GM12878 (cell line): ENCODE measurements at regions not wholly inside any gene's neighbourhood (a gene's known extent, or its start where the extent isn't known, plus 50 kb on each side); places are given as distances from the start of the nearest gene placed in this dataset.

ENCODE experiments used
- ATAC-seq: fragments of 200-7000 bp; cut with Tn5 transposase; 3 replicates; pipeline ENCODE4 v1.9.1; 2020; ENCODE audit warnings: mild to moderate bottlenecking, moderate library complexity
- BruUV-seq: library from RNA; stranded (reverse); fragments of 400-500 nt; replicated peaks from 2 replicates; lab custom pipeline; 2021; lab: Mats Ljungman, UMichigan
- CTCF ChIA-PET: fragments of 300-600 bp; sonication (Branson Sonifier 250); formaldehyde crosslinking; extraction: SDS; loops from one replicate; lab custom pipeline; 2021; ENCODE audit warnings: inconsistent platforms; lab: Yijun Ruan, JAX
- POLR2A ChIA-PET: fragments of 350-600 bp; formaldehyde crosslinking; extraction: SDS; loops from one replicate; lab custom pipeline; 2021; ENCODE audit warnings: inconsistent platforms; lab: Charles Lee
- RAD21 ChIA-PET: fragments of 300-600 bp; sonication (Branson Sonifier 250); formaldehyde crosslinking; loops from one replicate; lab custom pipeline; 2023; ENCODE audit warnings: antibody characterized with exemption; ENCODE audit not compliant: unreplicated experiment; lab: Charles Lee
- SMC1A ChIA-PET: fragments of 300-600 bp; sonication (Branson Sonifier 250); formaldehyde crosslinking; loops from one replicate; lab custom pipeline; 2023; ENCODE audit not compliant: unreplicated experiment, uncharacterized antibody; lab: Charles Lee
- DNase-seq: peaks from one replicate; pipeline ENCODE4 v3.0.0-alpha.2; 2011; ENCODE audit warnings: low read depth, low spot score
- FAIRE-seq: peaks from 3 replicates; lab custom pipeline; 2011; peaks lifted over from hg19 to GRCh38; lab: Jason Lieb, UNC
- H2AFZ ChIP-seq: 2 replicates; pipeline ENCODE4 v1.6.0; 2011; ENCODE audit warnings: low read depth, low read length, control low read depth; ENCODE audit not compliant: control insufficient read depth
- H3K27ac ChIP-seq: 2 replicates; pipeline ENCODE4 v1.5.1; 2011; ENCODE audit warnings: control low read depth; ENCODE audit not compliant: control insufficient read depth, insufficient read depth
- H3K27me3 ChIP-seq, 2 experiments: replicated peaks in 1 of 2; 2 replicates each; pipeline versions ENCODE4 v1.6.0 to v1.6.1; 2011; ENCODE audit warnings: low read length in 1 of 2; ENCODE audit not compliant: control insufficient read depth in 2 of 2, insufficient read depth in 2 of 2
- H3K36me3 ChIP-seq, 2 experiments: 2 replicates each; pipeline ENCODE4 v1.5.1; 2011; ENCODE audit warnings: low read length in 1 of 2; ENCODE audit not compliant: control insufficient read depth in 2 of 2, insufficient read depth in 2 of 2
- H3K4me1 ChIP-seq: 2 replicates; pipeline ENCODE4 v1.6.1; 2011; ENCODE audit warnings: mild to moderate bottlenecking, low read length, moderate library complexity, mixed read lengths; ENCODE audit not compliant: control insufficient read depth, insufficient read depth
- H3K4me2 ChIP-seq: 2 replicates; pipeline ENCODE4 v1.6.0; 2011; ENCODE audit warnings: control low read depth; ENCODE audit not compliant: control insufficient read depth, insufficient read depth
- H3K4me3 ChIP-seq: fragments of 200-600 bp; sonication (generic); 2 replicates; pipeline ENCODE4 v1.5.1; 2016
- H3K79me2 ChIP-seq: 2 replicates; pipeline ENCODE4 v1.6.0; 2011; ENCODE audit warnings: low read length; ENCODE audit not compliant: control insufficient read depth, insufficient read depth
- H3K9ac ChIP-seq: 2 replicates; pipeline ENCODE4 v1.8.0; 2011; ENCODE audit warnings: low read length, control low read depth, mixed read lengths; ENCODE audit not compliant: control insufficient read depth, insufficient read depth
- H3K9me3 ChIP-seq: replicated peaks from 3 replicates; pipeline ENCODE4 v1.5.1; 2011; ENCODE audit warnings: mild to moderate bottlenecking, low read length; ENCODE audit not compliant: control insufficient read depth, insufficient read depth
- H4K20me1 ChIP-seq: 2 replicates; pipeline ENCODE4 v1.6.0; 2011; ENCODE audit not compliant: control insufficient read depth, insufficient read depth
- CHD2 ChIP-seq: IDR thresholded peaks from 2 replicates; pipeline ENCODE4 v1.6.1; 2011; ENCODE audit warnings: low read depth, low read length, improper control_type of control experiment, borderline replicate concordance
- CREM ChIP-seq: IDR thresholded peaks from 2 replicates; pipeline ENCODE4 v1.6.1; 2014; ENCODE audit warnings: antibody characterized with exemption, low read depth
- IKZF1 ChIP-seq: fragments of 450-650 bp; conservative IDR thresholded peaks from 2 replicates; pipeline ENCODE4 v1.6.1; 2017; ENCODE audit warnings: antibody characterized with exemption, mild to moderate bottlenecking
- MYC ChIP-seq: IDR thresholded peaks from 2 replicates; pipeline ENCODE4 v1.6.1; 2011; ENCODE audit warnings: mild to moderate bottlenecking, low read length, moderate library complexity, inconsistent platforms; ENCODE audit not compliant: insufficient read depth, insufficient replicate concordance, insufficient read length, severe bottlenecking
- NBN ChIP-seq: fragments of 450-650 bp; IDR thresholded peaks from 2 replicates; pipeline ENCODE4 v1.6.1; 2016
- RELB ChIP-seq: fragments of 450-650 bp; IDR thresholded peaks from 2 replicates; pipeline ENCODE4 v1.6.1; 2017; ENCODE audit warnings: low read depth, mild to moderate bottlenecking, moderate library complexity
- SUPT20H ChIP-seq: IDR thresholded peaks from 2 replicates; pipeline ENCODE4 v1.6.1; 2011; ENCODE audit warnings: low read depth, mild to moderate bottlenecking, low read length, moderate library complexity, borderline replicate concordance; ENCODE audit not compliant: control insufficient read depth
- ZBTB11 ChIP-seq: fragments of 450-650 bp; formaldehyde crosslinking; IDR thresholded peaks from 2 replicates; pipeline ENCODE4 v1.5.0; 2022; ENCODE audit warnings: mild to moderate bottlenecking, missing genetic modification characterization
- WGBS: methylation state at CpG from one replicate; pipeline ENCODE4 v1.1.6; 2016; ENCODE audit warnings: low lambda C conversion rate; ENCODE audit not compliant: insufficient replicate concordance, insufficient coverage; ENCODE audit errors: missing lambda C conversion rate; 5-methylcytosine and 5-hydroxymethylcytosine counted together
- in situ Hi-C: fragments of 300-500 bp; cut with MboI; formaldehyde crosslinking; loops from 9 replicates; pipeline ENCODE4 v1.14.3; 2018; ENCODE audit warnings: mixed read lengths
- intact Hi-C: fragments of 100-400 bp; cut with micrococcal nuclease; formaldehyde crosslinking; loops from one replicate; pipeline ENCODE4 v1.14.2; 2022; ENCODE audit not compliant: unreplicated experiment

DNA sequence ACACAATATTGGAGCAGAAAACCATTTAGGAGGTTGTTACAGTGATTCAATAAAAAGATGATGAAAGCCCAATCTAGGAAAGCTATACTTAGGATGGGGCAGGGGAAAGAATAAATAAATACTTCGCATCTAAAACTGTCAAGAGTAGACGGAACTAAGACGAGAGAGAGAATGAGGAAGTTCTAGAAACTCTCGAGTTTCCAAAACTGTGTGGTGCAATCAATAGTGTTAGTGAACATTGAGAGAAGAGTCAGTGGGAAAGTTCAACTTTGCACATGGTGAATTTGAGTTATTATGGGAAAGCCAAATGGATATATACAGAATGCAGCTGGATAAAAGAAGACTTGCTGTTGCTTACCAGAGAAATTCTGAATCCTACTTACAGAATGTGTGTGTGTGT is 133.8 kb upstream of the MEOX2 start:
- DNase-seq (no peak), FAIRE-seq (no peak), ATAC-seq (no peak)
- ChIA-PET SMC1A (interaction anchor here (1.3 kb wide), 1 partner anchor 17 kb away, joined by 3 read pairs; no protein-coding TSS in a partner anchor), RAD21 (no interaction called here), POLR2A (interaction anchor here (0.7 kb wide), 1 partner anchor 1308 kb away, joined by 3 read pairs; no protein-coding TSS in a partner anchor), CTCF (no interaction called here)
- WGBS = 1% methylated on average over 4 of the region's 4 CpGs
- Histone ChIP-seq H2AFZ (no peak overlapping the region), H3K4me2 (no peak overlapping the region), H3K27ac (no peak overlapping the region), H3K9me3 (no peaks in the 10 kb centered on the region), H4K20me1 (no peaks in the 10 kb centered on the region), H3K79me2 (no peaks in the 10 kb centered on the region), H3K9ac (no peak overlapping the region), H3K4me1 (no peaks in the 10 kb centered on the region), H3K4me3 (no peak overlapping the region), H3K27me3 (no peaks in the 10 kb centered on the region), H3K36me3 (no peaks in the 10 kb centered on the region)
- intact Hi-C loops (no loop called here), in situ Hi-C loops (no loop called here)
- BruUV-seq = no TSS peak
- TF ChIP-seq CHD2 (no peak), ZBTB11 (CRISPR knock-in tag) (no peak)

DNA sequence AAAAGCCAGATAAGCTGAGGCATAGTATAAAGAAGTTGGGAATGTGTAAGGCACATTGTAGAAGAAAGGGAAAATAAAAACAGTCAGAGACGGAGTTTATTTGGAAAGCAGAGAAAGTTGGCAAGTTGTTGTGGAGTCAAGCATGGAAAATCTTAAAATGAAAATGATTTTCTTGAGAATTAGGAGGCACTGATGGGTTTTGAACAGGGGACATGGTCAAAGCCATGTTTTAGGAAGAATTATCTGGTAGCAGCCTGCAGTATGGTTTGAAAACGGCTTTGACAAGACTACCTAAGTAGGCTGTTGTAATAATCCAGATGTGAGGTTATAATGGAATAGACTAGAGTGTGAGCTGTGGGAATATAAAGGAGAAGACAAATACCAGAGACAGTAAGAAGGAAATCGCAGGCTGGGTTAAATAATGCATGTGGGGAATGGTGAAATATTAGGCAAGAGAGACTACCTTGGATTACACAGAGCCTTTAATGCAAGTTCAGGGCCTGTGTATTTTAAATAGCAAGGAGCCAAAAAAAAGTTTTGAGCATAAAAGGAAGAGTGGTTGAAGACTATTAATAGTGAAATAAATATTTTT is 130.4 kb upstream of the MEOX2 start:
- no peaks in the 10 kb centered on the region for H3K36me3 ChIP-seq
- SMC1A ChIA-PET = interaction anchor here (1.7 kb wide), 1 partner anchor 10 kb away, joined by 3 read pairs; no protein-coding TSS in a partner anchor
- CTCF ChIA-PET = interaction anchor here (0.6 to 1.1 kb wide), 2 partner anchors 96 to 99 kb away, joined by 3 to 5 read pairs; no protein-coding TSS in a partner anchor
- DNase-seq (no peak), FAIRE-seq (no peak), ATAC-seq (no peak)
- H2AFZ ChIP-seq = no peak overlapping the region
- RAD21 ChIA-PET = no interaction called here
- H4K20me1 ChIP-seq = no peaks in the 10 kb centered on the region
- POLR2A ChIA-PET = no interaction called here
- H3K4me1 ChIP-seq = no peaks in the 10 kb centered on the region
- no peak overlapping the region for H3K4me2 ChIP-seq
- no peaks in the 10 kb centered on the region for H3K27me3 ChIP-seq
- no peak overlapping the region for H3K9ac ChIP-seq
- in situ Hi-C loops (no loop called here), intact Hi-C loops (no loop called here)
- H3K79me2 ChIP-seq = no peaks in the 10 kb centered on the region
- no peak overlapping the region for H3K27ac ChIP-seq
- no peaks in the 10 kb centered on the region for H3K9me3 ChIP-seq
- TF ChIP-seq IKZF1 (no peak), MYC (no peak), CREM (no peak), RELB (no peak), SUPT20H (no peak), CHD2 (no peak), NBN (no peak)
- WGBS = 25% methylated on average over 3 of the region's 3 CpGs
- no TSS peak for BruUV-seq
- H3K4me3 ChIP-seq = no peak overlapping the region
